WTC11 (cell line): ENCODE measurements at regions not wholly inside any gene's neighbourhood (a gene's known extent, or its start where the extent isn't known, plus 50 kb on each side); places are given as distances from the start of the nearest gene placed in this dataset.

Experiments
- ATAC-seq: fragments of 200-7000 bp; cut with Tn5 transposase; 2 replicates; pipeline ENCODE4 v1.10.0; 2021; ENCODE audit warnings: mild to moderate bottlenecking, moderate library complexity
- CTCF ChIA-PET: fragments of 300-600 bp; sonication (Branson Sonifier 250); formaldehyde crosslinking; loops from one replicate; lab custom pipeline; 2021; ENCODE audit warnings: antibody characterized with exemption; lab: Charles Lee
- POLR2A ChIA-PET: fragments of 350-600 bp; sonication (Branson Sonifier 250); formaldehyde crosslinking; loops from one replicate; lab custom pipeline; 2021; ENCODE audit warnings: antibody characterized with exemption; lab: Charles Lee
- DNase-seq: peaks from one replicate; pipeline ENCODE4 v3.0.0; 2021; ENCODE audit warnings: low spot score
- H3K27ac Mint-ChIP-seq: 2 replicates; pipeline ENCODE4 v1.8.0; 2021; ENCODE audit warnings: mixed read lengths
- H3K27me3 Mint-ChIP-seq: 2 replicates; pipeline ENCODE4 v1.8.0; 2021; ENCODE audit warnings: low read depth, mild to moderate bottlenecking, moderate library complexity, mixed read lengths
- H3K36me3 Mint-ChIP-seq: 2 replicates; pipeline ENCODE4 v1.8.0; 2021; ENCODE audit warnings: mixed read lengths
- H3K4me1 Mint-ChIP-seq: 2 replicates; pipeline ENCODE4 v1.8.0; 2022; ENCODE audit warnings: mixed read lengths
- H3K4me3 Mint-ChIP-seq: 2 replicates; pipeline ENCODE4 v1.8.0; 2021; ENCODE audit warnings: mild to moderate bottlenecking, moderate library complexity, mixed read lengths
- H3K9me3 Mint-ChIP-seq: 2 replicates; pipeline ENCODE4 v1.8.0; 2021; ENCODE audit warnings: mixed read lengths
- AFF4 ChIP-seq: sonication (generic); formaldehyde crosslinking; IDR thresholded peaks from 2 replicates; pipeline ENCODE4 v1.8.1; 2023; ENCODE audit warnings: mild to moderate bottlenecking, missing genetic modification reagents, borderline replicate concordance
- AR ChIP-seq: fragments of 250-450 bp; sonication (Bioruptor Pico); IDR thresholded peaks from 2 replicates; pipeline ENCODE4 v1.9.0; 2021; ENCODE audit warnings: mild to moderate bottlenecking
- ATF1 ChIP-seq: sonication (generic); formaldehyde crosslinking; IDR thresholded peaks from 2 replicates; pipeline ENCODE4 v1.8.1; 2023; ENCODE audit warnings: mild to moderate bottlenecking, moderate library complexity, missing genetic modification reagents
- ATF2 ChIP-seq: sonication (generic); formaldehyde crosslinking; IDR thresholded peaks from 2 replicates; pipeline ENCODE4 v1.8.1; 2022; ENCODE audit warnings: low read depth, missing genetic modification reagents, borderline replicate concordance
- E2F1 ChIP-seq: sonication (generic); formaldehyde crosslinking; IDR thresholded peaks from 2 replicates; pipeline ENCODE4 v1.8.0; 2022; ENCODE audit warnings: mild to moderate bottlenecking, missing genetic modification reagents
- ERG ChIP-seq: fragments of 250-450 bp; sonication (Bioruptor Pico); IDR thresholded peaks from 2 replicates; pipeline ENCODE4 v1.8.0; 2021; ENCODE audit warnings: mild to moderate bottlenecking
- ETV6 ChIP-seq: sonication (generic); formaldehyde crosslinking; IDR thresholded peaks from 2 replicates; pipeline ENCODE4 v1.8.1; 2022; ENCODE audit warnings: mild to moderate bottlenecking, missing genetic modification reagents
- HMGA2 ChIP-seq: fragments of 250-450 bp; sonication (Bioruptor Pico); IDR thresholded peaks from 2 replicates; pipeline ENCODE4 v1.4.0; 2021; ENCODE audit warnings: mild to moderate bottlenecking, moderate library complexity
- JAZF1 ChIP-seq: fragments of 250-450 bp; sonication (Bioruptor Pico); IDR thresholded peaks from 2 replicates; pipeline ENCODE4 v1.9.0; 2021; ENCODE audit warnings: moderate library complexity, mild to moderate bottlenecking, inconsistent platforms
- JUN ChIP-seq: sonication (generic); formaldehyde crosslinking; IDR thresholded peaks from 2 replicates; pipeline ENCODE4 v1.8.0; 2023; ENCODE audit warnings: mild to moderate bottlenecking, missing genetic modification reagents
- NFATC4 ChIP-seq: fragments of 250-450 bp; sonication (Bioruptor Pico); IDR thresholded peaks from 2 replicates; pipeline ENCODE4 v1.9.0; 2021; ENCODE audit warnings: mild to moderate bottlenecking
- SMAD4 ChIP-seq: sonication (generic); formaldehyde crosslinking; IDR thresholded peaks from 2 replicates; pipeline ENCODE4 v1.8.0; 2022; ENCODE audit warnings: mild to moderate bottlenecking, missing genetic modification reagents
- TEAD4 ChIP-seq: sonication (generic); formaldehyde crosslinking; IDR thresholded peaks from 2 replicates; pipeline ENCODE4 v1.8.0; 2022; ENCODE audit warnings: mild to moderate bottlenecking, missing genetic modification reagents
- USF2 ChIP-seq: sonication (generic); formaldehyde crosslinking; IDR thresholded peaks from 2 replicates; pipeline ENCODE4 v1.8.1; 2023; ENCODE audit warnings: mild to moderate bottlenecking, missing genetic modification reagents, moderate library complexity
- ZBTB21 ChIP-seq: sonication (generic); formaldehyde crosslinking; IDR thresholded peaks from 2 replicates; pipeline ENCODE4 v1.8.1; 2023; ENCODE audit warnings: mild to moderate bottlenecking, missing genetic modification reagents, borderline replicate concordance
- ZMAT4 ChIP-seq: fragments of 250-450 bp; sonication (Bioruptor Pico); IDR thresholded peaks from 2 replicates; pipeline ENCODE4 v1.9.0; 2021; ENCODE audit warnings: mild to moderate bottlenecking
- ZNF219 ChIP-seq: sonication (generic); formaldehyde crosslinking; IDR thresholded peaks from 2 replicates; pipeline ENCODE4 v1.8.0; 2023; ENCODE audit warnings: missing genetic modification reagents, mild to moderate bottlenecking, borderline replicate concordance
- ZNF281 ChIP-seq: sonication (generic); formaldehyde crosslinking; IDR thresholded peaks from 2 replicates; pipeline ENCODE4 v1.8.0; 2023; ENCODE audit warnings: mild to moderate bottlenecking, missing genetic modification reagents
- ZNF416 ChIP-seq: fragments of 250-450 bp; sonication (Bioruptor Pico); IDR thresholded peaks from 2 replicates; pipeline ENCODE4 v1.9.0; 2021; ENCODE audit warnings: mild to moderate bottlenecking, inconsistent platforms

GRCh38 chr5:52660621-52661020, 127.1 kb upstream of the ITGA1 start:
- POLR2A ChIA-PET, result no interaction called here
- TF ChIP-seq HMGA2 (CRISPR knock-in tag) (no peak), TEAD4 (CRISPR knock-in tag) (no peak), JUN (CRISPR knock-in tag) (no peak), ZNF416 (no peak), AFF4 (no peak), ERG (CRISPR knock-in tag) (no peak), ETV6 (CRISPR knock-in tag) (no peak), JAZF1 (CRISPR knock-in tag) (no peak), SMAD4 (CRISPR knock-in tag) (no peak), ZNF281 (CRISPR knock-in tag) (no peak), NFATC4 (no peak), AR (no peak), USF2 (CRISPR knock-in tag) (no peak)
- H3K9me3 Mint-ChIP-seq, result no peaks in the 10 kb centered on the region
- H3K4me3 Mint-ChIP-seq, result no peak overlapping the region
- no peaks in the 10 kb centered on the region for H3K36me3 Mint-ChIP-seq
- DNase-seq, result no peak
- CTCF ChIA-PET, result no interaction called here
- H3K27me3 Mint-ChIP-seq, result no peaks in the 10 kb centered on the region
- no peak overlapping the region for H3K27ac Mint-ChIP-seq
- ATAC-seq, result no peak
- H3K4me1 Mint-ChIP-seq, result no peaks in the 10 kb centered on the region

GRCh38 chr5:52661903-52662595, 125.7 kb upstream of the ITGA1 start:
- Mint-ChIP-seq H3K27ac (no peak overlapping the region), H3K4me1 (no peaks in the 10 kb centered on the region), H3K4me3 (no peak overlapping the region), H3K27me3 (no peaks in the 10 kb centered on the region), H3K36me3 (no peaks in the 10 kb centered on the region), H3K9me3 (no peaks in the 10 kb centered on the region)
- CTCF ChIA-PET, result no interaction called here
- ATAC-seq (no peak), DNase-seq (no peak)
- POLR2A ChIA-PET, result no interaction called here
- TF ChIP-seq ATF2, result no peak
- no peak for TF ChIP-seq ATF1 (CRISPR knock-in tag)
- TF ChIP-seq ZNF219, result no peak
- TF ChIP-seq E2F1 (CRISPR knock-in tag), result no peak
- no peak for TF ChIP-seq ZBTB21 (CRISPR knock-in tag)
- TF ChIP-seq ZMAT4 (CRISPR knock-in tag), result no peak
